H1 (cell line): ENCODE measurements at regions not wholly inside any gene's neighbourhood (a gene's known extent, or its start where the extent isn't known, plus 50 kb on each side); places are given as distances from the start of the nearest gene placed in this dataset.

Experiments used
- CTCF ChIA-PET: fragments of 300-600 bp; sonication (Branson Sonifier 250); formaldehyde crosslinking; loops from one replicate; lab custom pipeline; 2021; ENCODE audit not compliant: partially characterized antibody; lab: Charles Lee
- POLR2A ChIA-PET: fragments of 300-600 bp; sonication (Branson Sonifier 250); formaldehyde crosslinking; loops from one replicate; lab custom pipeline; 2021; ENCODE audit warnings: inconsistent platforms; ENCODE audit not compliant: partially characterized antibody; lab: Charles Lee
- DNase-seq, 2 experiments: peaks; one replicate each; pipeline versions ENCODE4 v3.0.0 to v3.0.0-alpha.2; 2010 to 2022; ENCODE audit warnings: low spot score in 2 of 2, low read depth in 1 of 2, mixed read lengths in 1 of 2
- FAIRE-seq: peaks from 2 replicates; lab custom pipeline; 2011; peaks lifted over from hg19 to GRCh38; lab: Jason Lieb, UNC
- H2AFZ ChIP-seq: 2 replicates; pipeline ENCODE4 v1.8.1; 2012; ENCODE audit warnings: low read length, inconsistent platforms
- H2AK5ac ChIP-seq: 2 replicates; pipeline ENCODE4 v1.6.1; 2013; ENCODE audit warnings: low read depth, low read length
- H2BK120ac ChIP-seq: replicated peaks from 2 replicates; pipeline ENCODE3; 2013; ENCODE audit warnings: low read depth, low read length, inconsistent platforms
- H2BK12ac ChIP-seq: 2 replicates; pipeline ENCODE4 v1.6.1; 2013; ENCODE audit warnings: low read depth, low read length
- H2BK15ac ChIP-seq: 2 replicates; pipeline ENCODE4 v1.6.1; 2013; ENCODE audit warnings: low read length
- H2BK20ac ChIP-seq: 2 replicates; pipeline ENCODE4 v1.6.1; 2013; ENCODE audit warnings: low read length
- H2BK5ac ChIP-seq: 2 replicates; pipeline ENCODE4 v1.6.1; 2013; ENCODE audit warnings: low read depth, low read length
- H3K14ac ChIP-seq: 2 replicates; pipeline ENCODE4 v1.6.1; 2013; ENCODE audit warnings: inconsistent platforms; ENCODE audit not compliant: insufficient read length
- H3K18ac ChIP-seq: 2 replicates; pipeline ENCODE4 v1.6.1; 2013; ENCODE audit warnings: low read length; ENCODE audit errors: extremely low read depth
- H3K23ac ChIP-seq: 2 replicates; pipeline ENCODE4 v1.6.1; 2013; ENCODE audit warnings: inconsistent platforms; ENCODE audit not compliant: insufficient read length
- H3K23me2 ChIP-seq: 2 replicates; pipeline ENCODE4 v1.6.1; 2013; ENCODE audit warnings: low read depth, low read length
- H3K27ac ChIP-seq: 2 replicates; pipeline ENCODE4 v1.6.1; 2011; ENCODE audit warnings: low read depth, low read length, inconsistent platforms
- H3K27me3 ChIP-seq, 4 experiments: replicated peaks in 1 of 4; 1 replicate in 1 of 4; 2 replicates in 3 of 4; pipeline versions ENCODE4 v1.6.1 to v1.8.1; 2011 to 2013; ENCODE audit warnings: low read length in 3 of 4, mild to moderate bottlenecking in 3 of 4, inconsistent platforms in 2 of 4, mixed read lengths in 2 of 4, moderate library complexity in 1 of 4; ENCODE audit not compliant: control insufficient read depth in 3 of 4, insufficient read depth in 3 of 4; ENCODE audit errors: extremely low read depth in 1 of 4
- H3K36me3 ChIP-seq, 4 experiments: 2 replicates each; pipeline versions ENCODE4 v1.6.1 to v1.8.1; 2011 to 2013; ENCODE audit warnings: mild to moderate bottlenecking in 4 of 4, low read length in 3 of 4, moderate library complexity in 2 of 4, control low read depth in 1 of 4, inconsistent platforms in 1 of 4; ENCODE audit not compliant: insufficient read depth in 4 of 4, control insufficient read depth in 2 of 4
- H3K4ac ChIP-seq: replicated peaks from 2 replicates; pipeline ENCODE3; 2013; ENCODE audit warnings: low read length, low read depth, mixed read lengths, inconsistent platforms; ENCODE audit not compliant: insufficient read length
- H3K4me1 ChIP-seq, 4 experiments: replicated peaks in 1 of 4; 1 replicate in 1 of 4; 2 replicates in 3 of 4; pipeline versions ENCODE4 v1.6.1 to v1.8.1; 2011 to 2013; ENCODE audit warnings: low read length in 3 of 4, inconsistent platforms in 2 of 4, mixed read lengths in 1 of 4; ENCODE audit not compliant: insufficient read depth in 4 of 4, control insufficient read depth in 3 of 4
- H3K4me2 ChIP-seq, 2 experiments: 2 replicates each; pipeline versions ENCODE4 v1.6.1 to v1.8.1; 2011 to 2013; ENCODE audit warnings: low read depth in 2 of 2, low read length in 2 of 2, control low read depth in 1 of 2, inconsistent platforms in 1 of 2, mild to moderate bottlenecking in 1 of 2; ENCODE audit not compliant: insufficient read depth in 1 of 2
- H3K4me3 ChIP-seq, 4 experiments: fragments of 200-600, 300-600 bp in 1 of 4; sonication (generic), shearing (Covaris generic), sonication (Bioruptor Twin) in 1 of 4; 2 replicates each; pipeline versions ENCODE4 v1.5.1 to v1.8.1; 2011 to 2016; ENCODE audit warnings: low read length in 4 of 4, low read depth in 3 of 4, control low read depth in 2 of 4, inconsistent platforms in 2 of 4, mild to moderate bottlenecking in 2 of 4, mixed read lengths in 1 of 4, moderate library complexity in 1 of 4; ENCODE audit not compliant: insufficient read depth in 2 of 4; ENCODE audit errors: extremely low read depth in 1 of 4
- H3K56ac ChIP-seq: replicated peaks from 2 replicates; pipeline ENCODE3; 2013; ENCODE audit warnings: low read depth, mild to moderate bottlenecking, mixed read lengths, low read length, inconsistent platforms; ENCODE audit not compliant: insufficient read length
- H3K79me1 ChIP-seq: 2 replicates; pipeline ENCODE4 v1.6.1; 2013; ENCODE audit warnings: low read depth, low read length, control low read depth
- H3K79me2 ChIP-seq, 2 experiments: 2 replicates each; pipeline versions ENCODE4 v1.6.1 to v1.8.1; 2012 to 2013; ENCODE audit warnings: low read length in 2 of 2, mild to moderate bottlenecking in 2 of 2, inconsistent platforms in 1 of 2; ENCODE audit not compliant: insufficient read depth in 2 of 2, control insufficient read depth in 1 of 2
- H3K9ac ChIP-seq, 4 experiments: replicated peaks in 1 of 4; 1 replicate in 1 of 4; 2 replicates in 3 of 4; pipeline versions ENCODE4 v1.6.1 to v1.8.1; 2011 to 2013; ENCODE audit warnings: low read depth in 3 of 4, low read length in 3 of 4, control low read depth in 2 of 4, mild to moderate bottlenecking in 2 of 4, moderate library complexity in 2 of 4, inconsistent platforms in 1 of 4; ENCODE audit errors: extremely low read depth in 1 of 4
- H3K9me3 ChIP-seq, 2 experiments: 2 replicates each; pipeline versions ENCODE4 v1.6.1 to v1.8.1; 2012 to 2013; ENCODE audit warnings: mild to moderate bottlenecking in 2 of 2, moderate library complexity in 2 of 2, control low read depth in 1 of 2, inconsistent platforms in 1 of 2, low read depth in 1 of 2, low read length in 1 of 2, mixed read lengths in 1 of 2; ENCODE audit not compliant: insufficient read depth in 2 of 2
- H4K20me1 ChIP-seq, 2 experiments: replicated peaks in 1 of 2; 2 replicates each; pipeline versions ENCODE3 to v1.8.1; 2011 to 2013; ENCODE audit warnings: inconsistent platforms in 2 of 2, low read length in 2 of 2, mild to moderate bottlenecking in 1 of 2; ENCODE audit not compliant: insufficient read depth in 2 of 2, control insufficient read depth in 1 of 2
- H4K5ac ChIP-seq: 2 replicates; pipeline ENCODE4 v1.6.1; 2013; ENCODE audit warnings: low read length, low read depth, mixed read lengths, inconsistent platforms; ENCODE audit not compliant: insufficient read length
- H4K8ac ChIP-seq: 2 replicates; pipeline ENCODE4 v1.8.0; 2013; ENCODE audit warnings: mild to moderate bottlenecking, moderate library complexity, low read length, inconsistent platforms; ENCODE audit not compliant: insufficient read depth; ENCODE audit errors: extremely low read depth
- H4K91ac ChIP-seq: replicated peaks from 2 replicates; pipeline ENCODE3; 2013; ENCODE audit warnings: low read length, mixed read lengths, inconsistent platforms; ENCODE audit not compliant: insufficient read length
- CTBP2 ChIP-seq: IDR thresholded peaks from 2 replicates; pipeline ENCODE4 v1.7.0; 2011; ENCODE audit warnings: borderline replicate concordance, mild to moderate bottlenecking, moderate library complexity, mixed read lengths, low read length; ENCODE audit not compliant: insufficient read depth, insufficient read length
- MAFK ChIP-seq: IDR thresholded peaks from 2 replicates; pipeline ENCODE4 v1.6.1; 2012; ENCODE audit warnings: low read depth, mild to moderate bottlenecking, improper control_type of control experiment, low read length
- RAD21 ChIP-seq, 2 experiments: IDR thresholded peaks in 1 of 2; conservative IDR thresholded peaks in 1 of 2; 2 replicates each; pipeline ENCODE4 v1.6.1; 2011; ENCODE audit warnings: low read depth in 2 of 2, low read length in 2 of 2, improper control_type of control experiment in 1 of 2, inconsistent platforms in 1 of 2, mild to moderate bottlenecking in 1 of 2, moderate library complexity in 1 of 2
- RBBP5 ChIP-seq: IDR thresholded peaks from 2 replicates; pipeline ENCODE4 v1.7.1; 2012; ENCODE audit warnings: low read depth, mild to moderate bottlenecking, inconsistent platforms, low read length, moderate library complexity, borderline replicate concordance
- RFX5 ChIP-seq: IDR thresholded peaks from 2 replicates; pipeline ENCODE4 v1.6.1; 2011; ENCODE audit warnings: low read depth, low read length, improper control_type of control experiment, borderline replicate concordance
- SUZ12 ChIP-seq: fragments of 200-600 bp; sonication (generic); IDR thresholded peaks from 2 replicates; pipeline ENCODE4 v1.6.1; 2012; ENCODE audit warnings: mild to moderate bottlenecking, inconsistent platforms, low read length, moderate library complexity, mixed read lengths
- ZNF274 ChIP-seq: IDR thresholded peaks from 2 replicates; pipeline ENCODE4 v1.7.0; 2012; ENCODE audit warnings: low read length, borderline replicate concordance; ENCODE audit errors: extremely low read depth
- WGBS, 2 experiments: shearing (Covaris generic) in 1 of 2; methylation state at CpG; one replicate each; pipeline versions ENCODE4 v1.1.6 to v1.1.7; 2013 to 2015; ENCODE audit warnings: low lambda C conversion rate in 2 of 2, mixed read lengths in 2 of 2, inconsistent platforms in 1 of 2, low coverage in 1 of 2, missing lambda C conversion rate in 1 of 2; ENCODE audit not compliant: insufficient replicate concordance in 2 of 2, insufficient coverage in 1 of 2, insufficient read length in 1 of 2; ENCODE audit errors: extremely low coverage in 1 of 2, missing lambda C conversion rate in 1 of 2; 5-methylcytosine and 5-hydroxymethylcytosine counted together
- TF ChIP-seq, protein P1 (sequence below), 3 experiments: IDR thresholded peaks; 1 replicate in 2 of 3; 2 replicates in 1 of 3; pipeline versions ENCODE4 v1.5.1 to v1.6.1; 2011; ENCODE audit warnings: low read length in 3 of 3, mild to moderate bottlenecking in 3 of 3, inconsistent platforms in 2 of 3, low read depth in 1 of 3, moderate library complexity in 1 of 3; ENCODE audit not compliant: insufficient read depth in 1 of 3; ENCODE audit errors: control extremely low read depth in 1 of 3

DNA sequence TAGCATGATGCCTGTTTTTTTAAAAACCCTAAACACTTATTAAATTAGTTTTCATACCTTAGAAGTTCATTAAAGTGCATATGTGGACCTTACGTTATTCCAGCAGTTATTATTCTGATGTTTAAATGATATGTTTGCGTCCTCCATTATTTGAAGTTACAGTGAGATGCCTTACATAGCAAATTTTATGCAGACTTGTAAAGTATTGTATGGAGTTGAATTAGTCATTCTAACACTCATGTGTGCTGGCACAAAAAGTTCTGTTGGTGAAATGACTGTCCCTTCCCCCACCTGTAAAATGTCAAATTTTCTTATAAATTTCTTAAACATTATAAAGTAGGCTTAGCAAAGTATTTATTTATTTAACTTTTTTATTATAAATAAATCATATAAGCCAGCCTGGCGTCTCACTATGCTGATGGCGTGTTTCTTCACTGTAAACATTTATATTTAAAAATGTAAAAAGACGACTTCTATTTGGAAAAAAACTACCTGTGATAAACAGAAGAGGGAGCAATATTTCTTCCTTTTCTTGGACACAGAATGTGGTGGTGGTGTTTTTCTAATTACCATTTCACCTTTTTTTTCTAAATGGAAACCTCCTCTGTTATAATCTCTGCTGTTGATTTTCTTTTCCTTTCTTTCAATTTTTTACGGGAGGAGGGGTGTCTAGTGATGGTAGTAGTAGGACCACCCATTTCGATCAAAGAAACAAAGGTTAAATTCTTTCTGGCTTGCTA lies 155.4 kb downstream of the RFPL4B start:
- Histone ChIP-seq H3K23me2 (no peaks in the 10 kb centered on the region), H2BK20ac (no peak overlapping the region), H3K9me3 (no peaks in the 10 kb centered on the region), H3K23ac (no peak overlapping the region), H3K9ac (no peak overlapping the region), H2BK12ac (no peak overlapping the region), H4K5ac (peak overlapping the region; percentile 86), H3K56ac (peak overlapping the region; percentile 8), H3K79me1 (no peaks in the 10 kb centered on the region), H3K36me3 (no peaks in the 10 kb centered on the region), H2BK15ac (no peak overlapping the region), H3K27ac (no peak overlapping the region), H2BK5ac (no peak overlapping the region), H3K4me3 (peak overlapping the region in 1 of 4 experiments; percentile 8; a peak in 1 of 8 replicates), H2AFZ (no peak overlapping the region)
- CTCF ChIA-PET = interaction anchor here (0.7 to 1.9 kb wide), 12 partner anchors 9 to 411 kb away, joined by 3 to 12 read pairs (median 3); no protein-coding TSS in a partner anchor
- FAIRE-seq = peak; percentile 28
- TF ChIP-seq SUZ12 (no peak), RBBP5 (no peak), RFX5 (no peak), MAFK (no peak), CTBP2 (no peak), ZNF274 (no peak), RAD21 (IDR thresholded peaks at IDR 0.05 in 1 of 2, conservative IDR thresholded peaks at IDR 0.05 in 1 of 2; ENCODE audit: low read depth in 2 of 2, low read length in 2 of 2) (peak in 1 of 2 experiments; percentile 32; a peak in 3 of 4 replicates)
- TF ChIP-seq, protein P1, sequence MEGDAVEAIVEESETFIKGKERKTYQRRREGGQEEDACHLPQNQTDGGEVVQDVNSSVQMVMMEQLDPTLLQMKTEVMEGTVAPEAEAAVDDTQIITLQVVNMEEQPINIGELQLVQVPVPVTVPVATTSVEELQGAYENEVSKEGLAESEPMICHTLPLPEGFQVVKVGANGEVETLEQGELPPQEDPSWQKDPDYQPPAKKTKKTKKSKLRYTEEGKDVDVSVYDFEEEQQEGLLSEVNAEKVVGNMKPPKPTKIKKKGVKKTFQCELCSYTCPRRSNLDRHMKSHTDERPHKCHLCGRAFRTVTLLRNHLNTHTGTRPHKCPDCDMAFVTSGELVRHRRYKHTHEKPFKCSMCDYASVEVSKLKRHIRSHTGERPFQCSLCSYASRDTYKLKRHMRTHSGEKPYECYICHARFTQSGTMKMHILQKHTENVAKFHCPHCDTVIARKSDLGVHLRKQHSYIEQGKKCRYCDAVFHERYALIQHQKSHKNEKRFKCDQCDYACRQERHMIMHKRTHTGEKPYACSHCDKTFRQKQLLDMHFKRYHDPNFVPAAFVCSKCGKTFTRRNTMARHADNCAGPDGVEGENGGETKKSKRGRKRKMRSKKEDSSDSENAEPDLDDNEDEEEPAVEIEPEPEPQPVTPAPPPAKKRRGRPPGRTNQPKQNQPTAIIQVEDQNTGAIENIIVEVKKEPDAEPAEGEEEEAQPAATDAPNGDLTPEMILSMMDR (IDR thresholded peaks at IDR 0.05; ENCODE audit: control extremely low read depth in 1 of 3, insufficient read depth in 1 of 3, low read depth in 1 of 3, low read length in 3 of 3) = peak in 1 of 3 experiments; percentile 29; a peak in 2 of 4 replicates
- TF ChIP-seq, all 59 proteins: peak for 2
- no peaks in the 10 kb centered on the region for H3K79me2 ChIP-seq
- peaks cover 3 to 8% (median 4%) of the 10 kb centered on the region in 4 experiments; a peak in 5 of 7 replicates for H3K4me1 ChIP-seq
- H3K4me2 ChIP-seq = 0 out of 4 replicates have a peak overlapping the region, but pooled peaks of 1 of the 2 experiments have one; percentile 2
- no peak overlapping the region for H2AK5ac ChIP-seq
- no peak overlapping the region for H4K91ac ChIP-seq
- no peak overlapping the region for H3K14ac ChIP-seq
- no peak overlapping the region for H2BK120ac ChIP-seq
- H4K20me1 ChIP-seq = no peaks in the 10 kb centered on the region
- H3K18ac ChIP-seq = no peak overlapping the region
- 84% methylated on average over 7 of the region's 7 CpGs; no CpG with 5 or more reads in 1 of the 2 experiments for WGBS, 2 experiments
- no peak overlapping the region for H3K4ac ChIP-seq
- H4K8ac ChIP-seq = no peak overlapping the region
- DNase-seq = no peak
- POLR2A ChIA-PET = no interaction called here
- H3K27me3 ChIP-seq = no peaks in the 10 kb centered on the region
